PC-9 (cell line): ENCODE measurements at regions not wholly inside any gene's neighbourhood (a gene's known extent, or its start where the extent isn't known, plus 50 kb on each side); places are given as distances from the start of the nearest gene placed in this dataset.
"Not testable (repeated sequence)": the region's sequence is repeated elsewhere in the genome, so short reads cannot be mapped to it uniquely, and the experiment has no call there.

Experiments
- BruUV-seq: library from RNA; stranded (reverse); fragments of 400-500 nt; replicated peaks from 2 replicates; lab custom pipeline; 2021; lab: Mats Ljungman, UMichigan
- CTCF ChIA-PET: fragments of 300-600 bp; sonication (Branson Sonifier 250); formaldehyde crosslinking; loops from one replicate; lab custom pipeline; 2022; ENCODE audit warnings: antibody characterized with exemption; lab: Charles Lee
- POLR2A ChIA-PET: fragments of 300-600 bp; sonication (Branson Sonifier 250); formaldehyde crosslinking; loops from one replicate; lab custom pipeline; 2022; ENCODE audit warnings: antibody characterized with exemption; ENCODE audit not compliant: unreplicated experiment; lab: Charles Lee
- DNase-seq, 2 experiments: peaks; one replicate each; pipeline versions ENCODE4 v3.0.0 to v3.0.0-alpha.2; 2015 to 2022; ENCODE audit warnings: mixed read lengths in 1 of 2
- H2AFZ ChIP-seq: fragments of 200-600 bp; sonication (generic); 2 replicates; pipeline ENCODE4 v1.8.1; 2017; ENCODE audit warnings: antibody characterized with exemption
- H3F3A ChIP-seq: fragments of 200-600 bp; sonication (generic); 2 replicates; pipeline ENCODE4 v1.8.1; 2017; ENCODE audit warnings: antibody characterized with exemption, mild to moderate bottlenecking, low read depth; ENCODE audit not compliant: insufficient read depth
- H3K27ac ChIP-seq: fragments of 200-600 bp; sonication (generic); 2 replicates; pipeline ENCODE4 v1.6.1; 2016; ENCODE audit warnings: mixed run types
- H3K27me3 ChIP-seq: fragments of 200-600 bp; sonication (generic); 2 replicates; pipeline ENCODE4 v1.6.1; 2016; ENCODE audit warnings: low read depth, mixed run types; ENCODE audit not compliant: insufficient read depth
- H3K36me3 ChIP-seq: fragments of 200-600 bp; sonication (generic); 2 replicates; pipeline ENCODE4 v1.6.1; 2016; ENCODE audit warnings: low read depth, mixed run types
- H3K4me1 ChIP-seq: fragments of 200-600 bp; sonication (generic); replicated peaks from 2 replicates; pipeline ENCODE4 v1.6.1; 2016; ENCODE audit warnings: mixed run types; ENCODE audit not compliant: insufficient read depth
- H3K4me2 ChIP-seq: fragments of 200-600 bp; sonication (generic); 2 replicates; pipeline ENCODE4 v1.6.1; 2017; ENCODE audit warnings: mixed run types
- H3K4me3 ChIP-seq: fragments of 200-600 bp; sonication (generic); 2 replicates; pipeline ENCODE4 v1.6.1; 2016; ENCODE audit warnings: mixed run types
- H3K79me2 ChIP-seq: fragments of 200-600 bp; sonication (generic); 2 replicates; pipeline ENCODE4 v1.6.1; 2017; ENCODE audit warnings: low read depth, mixed run types
- H3K9me2 ChIP-seq: fragments of 200-600 bp; sonication (generic); 2 replicates; pipeline ENCODE4 v1.8.1; 2017; ENCODE audit warnings: mild to moderate bottlenecking; ENCODE audit not compliant: insufficient read depth
- H3K9me3 ChIP-seq: fragments of 200-600 bp; sonication (generic); 2 replicates; pipeline ENCODE4 v1.8.1; 2016; ENCODE audit warnings: low read depth; ENCODE audit not compliant: insufficient read depth
- H4K20me1 ChIP-seq: fragments of 200-600 bp; sonication (generic); 2 replicates; pipeline ENCODE4 v1.8.1; 2017; ENCODE audit not compliant: insufficient read depth
- CTCF ChIP-seq: fragments of 200-600 bp; sonication (generic); conservative IDR thresholded peaks from 2 replicates; pipeline ENCODE4 v1.6.1; 2017; ENCODE audit warnings: mixed run types, antibody characterized with exemption, mild to moderate bottlenecking, moderate library complexity
- EZH2 ChIP-seq: fragments of 200-600 bp; sonication (generic); IDR thresholded peaks from 2 replicates; pipeline ENCODE4 v1.8.0; 2017; ENCODE audit warnings: antibody characterized with exemption, low read depth
- intact Hi-C: fragments of 100-400 bp; cut with micrococcal nuclease; formaldehyde crosslinking; loops from one replicate; pipeline ENCODE4 v1.10.0; 2022; ENCODE audit not compliant: unreplicated experiment

DNA sequence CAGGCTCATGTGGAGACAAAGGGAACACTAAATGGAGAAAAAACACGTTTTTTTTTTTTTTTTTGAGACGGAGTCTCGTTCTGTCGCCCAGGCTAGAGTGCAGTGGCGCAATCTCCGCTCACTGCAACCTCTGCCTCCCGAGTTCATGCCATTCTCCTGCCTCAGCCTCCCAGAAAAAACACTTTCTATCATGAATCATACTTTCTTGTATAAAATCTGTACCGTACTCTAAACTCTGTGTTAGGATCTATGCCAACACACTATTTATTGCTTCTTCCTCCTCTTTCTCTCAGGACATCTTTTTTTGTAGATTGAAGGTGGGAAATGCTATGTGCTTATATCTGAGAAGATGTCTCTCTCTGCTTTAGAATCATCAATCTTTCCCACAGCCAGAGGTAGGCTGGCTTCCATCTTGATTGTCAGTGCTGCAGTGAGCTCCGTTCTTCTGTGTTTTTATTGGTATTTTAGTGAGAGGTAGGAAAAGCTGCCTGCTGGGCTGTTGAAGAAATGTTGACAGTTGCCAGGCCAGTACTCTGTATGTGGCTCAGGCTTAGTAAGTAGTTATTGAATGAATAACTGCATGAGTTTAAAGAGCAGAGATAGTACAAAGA, 101.1 kb downstream of the GPR85 start:
- Histone ChIP-seq H3K4me2 (no peak overlapping the region), H3K27me3 (no peaks in the 10 kb centered on the region), H3F3A (no peaks in the 10 kb centered on the region), H4K20me1 (no peaks in the 10 kb centered on the region), H3K4me1 (no peaks in the 10 kb centered on the region), H3K4me3 (no peak overlapping the region), H3K79me2 (no peaks in the 10 kb centered on the region), H3K9me3 (no peaks in the 10 kb centered on the region), H3K9me2 (no peaks in the 10 kb centered on the region), H3K36me3 (no peaks in the 10 kb centered on the region), H2AFZ (no peak overlapping the region), H3K27ac (no peak overlapping the region)
- ChIA-PET POLR2A (no interaction called here), CTCF (no interaction called here)
- TF ChIP-seq CTCF, result no peak
- no peak for TF ChIP-seq EZH2
- intact Hi-C loops, result no loop called here
- no peak for DNase-seq
- no TSS peak for BruUV-seq

- H3K4me3 ChIP-seq, result no peak overlapping the region
- POLR2A ChIA-PET, result no interaction called here
- no peaks in the 10 kb centered on the region for H3F3A ChIP-seq
- TF ChIP-seq CTCF, result no peak
- no peaks in the 10 kb centered on the region for H3K27me3 ChIP-seq
- no peaks in the 10 kb centered on the region for H3K9me2 ChIP-seq
- H3K4me2 ChIP-seq, result no peak overlapping the region
- H2AFZ ChIP-seq, result no peak overlapping the region
- H3K4me1 ChIP-seq, result no peaks in the 10 kb centered on the region
- no peaks in the 10 kb centered on the region for H3K36me3 ChIP-seq
- H4K20me1 ChIP-seq, result no peaks in the 10 kb centered on the region
- CTCF ChIA-PET, result no interaction called here
- intact Hi-C loops, result no loop called here
- no peaks in the 10 kb centered on the region for H3K79me2 ChIP-seq
- DNase-seq, result no peak
- no peak overlapping the region for H3K27ac ChIP-seq
- BruUV-seq, result no TSS peak
- H3K9me3 ChIP-seq, result no peaks in the 10 kb centered on the region
Measured at GRCh38 chr7:112982441-112983063, 104.1 kb downstream of the GPR85 start.

DNA sequence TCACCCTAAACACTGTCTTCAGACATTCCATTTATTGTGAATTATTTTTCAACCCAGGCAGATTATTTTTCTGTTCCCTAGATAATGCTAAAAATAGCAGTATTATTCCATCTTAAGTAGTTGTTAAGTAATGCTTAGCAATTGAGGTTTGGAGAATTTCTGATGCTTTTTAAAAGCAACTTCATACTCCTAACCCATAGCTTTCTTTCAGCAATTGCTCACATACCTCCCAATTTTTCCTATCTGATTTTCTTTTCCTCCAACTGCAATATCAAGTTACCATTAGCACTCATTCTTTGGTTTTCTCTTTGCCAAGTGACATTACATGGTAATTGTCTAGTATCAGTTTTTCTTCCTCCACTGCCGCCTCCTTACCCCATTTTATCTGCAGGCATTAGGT, 104.7 kb downstream of the GPR85 start:
- no TSS peak for BruUV-seq
- intact Hi-C loops, result no loop called here
- POLR2A ChIA-PET, result no interaction called here

DNA sequence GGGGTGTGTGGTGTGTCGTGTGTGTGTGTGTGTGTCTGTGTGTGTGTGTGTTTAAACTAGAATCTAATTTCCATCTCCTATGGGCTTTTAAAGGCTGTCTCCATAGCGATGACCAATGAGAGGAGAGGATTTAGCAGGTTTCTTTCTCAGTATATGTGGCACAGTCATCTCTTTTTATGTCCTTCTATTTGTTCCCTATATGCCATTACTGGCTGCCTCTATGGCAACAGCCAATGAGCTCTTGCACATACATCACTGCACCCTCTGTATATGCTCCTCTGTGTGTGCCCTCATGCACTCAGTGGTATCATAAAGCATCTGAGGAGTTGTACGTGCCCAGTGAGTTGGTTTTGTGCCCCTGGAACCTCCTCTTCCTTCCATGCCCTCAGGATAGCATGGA, 107.6 kb downstream of the GPR85 start:
- H3K4me2 ChIP-seq, BruUV-seq, H3K4me3 ChIP-seq, CTCF ChIA-PET, intact Hi-C loops, H3K27me3 ChIP-seq, H3K27ac ChIP-seq, H3K79me2 ChIP-seq, H3F3A ChIP-seq, POLR2A ChIA-PET, H3K9me2 ChIP-seq, H3K36me3 ChIP-seq, H4K20me1 ChIP-seq, H2AFZ ChIP-seq, H3K9me3 ChIP-seq, DNase-seq, H3K4me1 ChIP-seq: not testable (repeated sequence)

More for the DNA sequence above, 104.7 kb downstream of the GPR85 start:
- no peak for DNase-seq
- no peak overlapping the region for H3K4me2 ChIP-seq
- no peaks in the 10 kb centered on the region for H3K9me3 ChIP-seq
- H4K20me1 ChIP-seq, result no peaks in the 10 kb centered on the region
- no peaks in the 10 kb centered on the region for H3K4me1 ChIP-seq
- CTCF ChIA-PET, result no interaction called here
- no peaks in the 10 kb centered on the region for H3K27me3 ChIP-seq
- no peak overlapping the region for H2AFZ ChIP-seq
- H3K79me2 ChIP-seq, result no peaks in the 10 kb centered on the region
- TF ChIP-seq CTCF, result no peak
- H3K4me3 ChIP-seq, result no peak overlapping the region
- H3K27ac ChIP-seq, result no peak overlapping the region
- no peaks in the 10 kb centered on the region for H3F3A ChIP-seq
- no peaks in the 10 kb centered on the region for H3K9me2 ChIP-seq
- H3K36me3 ChIP-seq, result no peaks in the 10 kb centered on the region

- H4K20me1 ChIP-seq, H2AFZ ChIP-seq, H3K9me2 ChIP-seq, DNase-seq, H3K27ac ChIP-seq, CTCF ChIA-PET, H3K36me3 ChIP-seq, BruUV-seq, H3K27me3 ChIP-seq, intact Hi-C loops, H3F3A ChIP-seq, H3K4me1 ChIP-seq, POLR2A ChIA-PET, H3K9me3 ChIP-seq, H3K4me3 ChIP-seq, H3K4me2 ChIP-seq, H3K79me2 ChIP-seq: not testable (repeated sequence)
Measured at GRCh38 chr7:112977244-112977955, 109.2 kb downstream of the GPR85 start.
